ENCODE measurements at regions not wholly inside any gene's neighbourhood (a gene's known extent, or its start where the extent isn't known, plus 50 kb on each side); places are given as distances from the start of the nearest gene placed in this dataset.

- ATAC-seq, result no peak
Measured at GRCh38 chr6:168736039-168736438, 295.1 kb downstream of the SMOC2 start.

GRCh38 chr6:168735268-168735949, 294.4 kb downstream of the SMOC2 start:
- ATAC-seq, result no peak

- ATAC-seq, result no peak
Measured at GRCh38 chr6:168734523-168734922, 293.5 kb downstream of the SMOC2 start.

- ATAC-seq, result no peak
Measured at GRCh38 chr6:168732676-168733075, 291.7 kb downstream of the SMOC2 start.

- no peak for ATAC-seq
Measured at GRCh38 chr6:168730931-168731716, 290.1 kb downstream of the SMOC2 start.

- no peak for ATAC-seq
Measured at GRCh38 chr6:168728056-168728455, 287.1 kb downstream of the SMOC2 start.

- no peak for ATAC-seq
Measured at GRCh38 chr6:168726312-168726856, 285.4 kb downstream of the SMOC2 start.

- ATAC-seq, result no peak
Measured at GRCh38 chr6:168725802-168726201, 284.8 kb downstream of the SMOC2 start.

- ATAC-seq, result no peak
Measured at GRCh38 chr6:168724669-168725570, 283.9 kb downstream of the SMOC2 start.

GRCh38 chr6:168724033-168724432, 283.0 kb downstream of the SMOC2 start:
- no peak for ATAC-seq

- ATAC-seq, result no peak
Measured at GRCh38 chr6:168722397-168722796, 281.4 kb downstream of the SMOC2 start.

GRCh38 chr6:168721571-168721970, 280.6 kb downstream of the SMOC2 start:
- ATAC-seq, result no peak

- no peak for ATAC-seq
Measured at GRCh38 chr6:168719901-168720300, 278.9 kb downstream of the SMOC2 start.

GRCh38 chr6:168718821-168719475, 278.0 kb downstream of the SMOC2 start:
- ATAC-seq, result no peak

All from activated CD4-positive, CD25-positive, alpha-beta regulatory T cell treated with anti-CD3 and anti-CD28 coated beads, Interleukin-2, amount 50 U/mL, for 24 hours (primary cell).